ENCODE measurements at regions not wholly inside any gene's neighbourhood (a gene's known extent, or its start where the extent isn't known, plus 50 kb on each side); places are given as distances from the start of the nearest gene placed in this dataset.
A peak's percentile ranks its signal among the peaks of the same experiment; 100 is the strongest.
"Not testable (repeated sequence)": the region's sequence is repeated elsewhere in the genome, so short reads cannot be mapped to it uniquely, and the experiment has no call there.

DNA sequence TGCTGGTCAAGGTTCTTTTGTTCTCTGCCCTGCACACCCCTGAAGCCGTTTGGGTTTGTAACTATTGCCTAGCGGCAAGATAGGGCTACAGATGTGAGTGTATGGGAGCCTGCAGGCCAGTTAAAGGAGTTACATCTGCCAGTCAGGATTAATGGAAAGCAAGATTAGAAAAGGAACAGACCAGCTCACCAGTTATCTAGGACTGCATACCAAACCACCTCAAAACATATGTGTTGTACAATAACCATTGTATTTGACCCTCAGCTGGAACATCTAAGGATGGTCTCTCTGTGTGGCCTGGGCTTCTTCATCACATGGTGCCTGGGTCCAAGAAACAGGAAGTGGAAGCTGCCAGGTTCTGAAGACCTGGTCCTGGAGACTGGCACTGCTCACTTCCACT lies 52.5 kb upstream of the FBXO28 start:
- peak; percentile 35 to 87 for DNase-seq
- TF ChIP-seq POLR2A (IDR thresholded peaks at IDR 0.05; ENCODE audit: low read length) (no peak), GATA1 (IDR thresholded peaks at IDR 0.05; ENCODE audit: low read depth, low read length) (no peak)

- TF ChIP-seq GATA1 (IDR thresholded peaks at IDR 0.05; ENCODE audit: low read depth, low read length) (no peak), POLR2A (IDR thresholded peaks at IDR 0.05; ENCODE audit: low read length) (no peak)
- DNase-seq = peak in 1 of 2 experiments; percentile 32
These were observed 53.9 kb upstream of the FBXO28 start for GRCh38 chr1:224059897-224060427.

- no peak for DNase-seq
- no peak for TF ChIP-seq GATA1 (IDR thresholded peaks at IDR 0.05; ENCODE audit: low read depth, low read length)
These were observed 55.6 kb upstream of the FBXO28 start for GRCh38 chr1:224058303-224058702.

- TF ChIP-seq POLR2A (IDR thresholded peaks at IDR 0.05; ENCODE audit: low read length) = no peak
- TF ChIP-seq GATA1 (IDR thresholded peaks at IDR 0.05; ENCODE audit: low read depth, low read length) = no peak
- DNase-seq = no peak
These were observed 56.3 kb upstream of the FBXO28 start for GRCh38 chr1:224057461-224058199.

GRCh38 chr1:224054611-224055010 lies 59.3 kb upstream of the FBXO28 start:
- no peak for TF ChIP-seq GATA1 (IDR thresholded peaks at IDR 0.05; ENCODE audit: low read depth, low read length)
- TF ChIP-seq POLR2A (IDR thresholded peaks at IDR 0.05; ENCODE audit: low read length) = no peak
- no peak for DNase-seq

GRCh38 chr1:224054012-224054411 lies 59.9 kb upstream of the FBXO28 start:
- no peak for TF ChIP-seq GATA1 (IDR thresholded peaks at IDR 0.05; ENCODE audit: low read depth, low read length)
- TF ChIP-seq POLR2A (IDR thresholded peaks at IDR 0.05; ENCODE audit: low read length) = no peak
- DNase-seq = no peak

DNA sequence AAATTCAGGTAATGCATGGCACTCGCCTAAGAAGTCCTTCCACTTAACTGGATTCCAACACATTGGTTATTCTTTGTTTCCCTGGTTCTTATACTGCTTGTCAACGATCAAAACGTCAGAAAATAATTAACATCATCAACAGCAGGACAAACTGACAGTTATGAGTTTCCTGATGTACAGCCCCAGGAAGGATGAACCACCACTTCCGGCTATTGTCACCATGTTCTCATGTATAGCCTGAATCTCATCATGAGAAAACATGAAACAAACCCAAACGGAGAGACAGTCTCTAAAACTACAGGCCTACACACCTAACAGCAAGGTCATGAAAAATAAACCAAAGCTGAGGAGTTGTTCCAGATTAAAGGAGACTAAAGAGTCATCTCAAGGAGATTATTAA lies 60.5 kb upstream of the FBXO28 start:
- TF ChIP-seq POLR2A (IDR thresholded peaks at IDR 0.05; ENCODE audit: low read length) = no peak
- TF ChIP-seq GATA1 (IDR thresholded peaks at IDR 0.05; ENCODE audit: low read depth, low read length) = no peak
- DNase-seq = no peak

DNA sequence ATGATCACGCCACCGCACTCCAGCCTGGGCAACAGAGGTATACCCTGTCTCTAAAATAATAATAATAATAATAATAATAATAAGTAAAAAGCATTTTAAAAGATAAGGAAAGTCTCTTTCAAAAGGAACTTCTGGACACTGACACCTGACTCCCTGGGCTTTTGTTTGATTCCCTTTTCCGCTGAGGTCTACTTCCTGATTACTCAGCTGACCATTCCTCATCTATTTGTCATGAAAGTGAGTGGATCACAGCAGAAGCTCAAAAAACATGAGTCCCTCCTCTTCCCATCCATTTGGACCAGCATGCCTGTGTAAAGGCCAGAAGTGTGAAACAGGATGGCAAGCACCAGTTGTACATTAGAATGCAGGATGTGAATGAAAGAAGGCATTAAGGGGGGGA lies 61.1 kb upstream of the FBXO28 start:
- TF ChIP-seq GATA1 (IDR thresholded peaks at IDR 0.05; ENCODE audit: low read depth, low read length) (no peak), POLR2A (IDR thresholded peaks at IDR 0.05; ENCODE audit: low read length) (no peak)
- no peak for DNase-seq

DNA sequence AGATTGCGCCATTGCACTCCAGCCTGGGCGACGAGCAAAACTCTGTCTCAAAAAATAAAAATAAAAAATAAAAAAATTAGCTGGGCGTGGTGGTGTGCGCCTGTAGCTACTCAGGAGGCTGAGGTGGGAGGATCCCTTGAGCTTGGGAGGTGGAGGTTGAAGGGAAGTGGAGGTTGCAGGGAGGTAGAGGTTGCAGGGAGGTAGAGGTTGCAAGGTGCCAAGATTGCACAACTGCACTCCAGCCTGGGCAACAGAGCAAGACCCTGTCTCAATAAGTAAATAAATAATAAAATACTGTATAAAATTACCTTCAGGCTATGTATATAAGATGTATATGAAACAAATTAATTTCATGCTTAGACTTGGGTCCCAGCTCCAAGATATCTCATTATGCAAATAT lies 62.1 kb upstream of the FBXO28 start:
- not testable (repeated sequence) for DNase-seq

DNA sequence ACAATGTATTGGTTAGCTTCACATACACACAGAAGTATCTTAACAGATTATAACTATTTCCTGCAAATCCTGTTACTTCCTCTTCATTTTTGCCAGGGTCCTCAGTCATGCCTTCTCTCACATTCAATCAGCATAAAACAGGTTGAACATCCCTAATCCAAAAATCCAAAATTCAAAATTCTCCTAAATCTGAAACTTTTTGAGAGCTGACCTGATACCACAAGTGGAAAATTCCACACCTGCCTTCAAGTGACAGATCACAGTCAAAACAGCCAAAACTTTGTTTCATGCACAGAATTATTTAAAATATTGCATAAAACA lies 62.9 kb upstream of the FBXO28 start:
- DNase-seq = no peak
- TF ChIP-seq GATA1 (IDR thresholded peaks at IDR 0.05; ENCODE audit: low read depth, low read length) (no peak), POLR2A (IDR thresholded peaks at IDR 0.05; ENCODE audit: low read length) (no peak)

GRCh38 chr1:224047538-224047937 lies 66.4 kb upstream of the FBXO28 start:
- no peak for DNase-seq
- TF ChIP-seq POLR2A (IDR thresholded peaks at IDR 0.05; ENCODE audit: low read length) (no peak), GATA1 (IDR thresholded peaks at IDR 0.05; ENCODE audit: low read depth, low read length) (no peak)

DNA sequence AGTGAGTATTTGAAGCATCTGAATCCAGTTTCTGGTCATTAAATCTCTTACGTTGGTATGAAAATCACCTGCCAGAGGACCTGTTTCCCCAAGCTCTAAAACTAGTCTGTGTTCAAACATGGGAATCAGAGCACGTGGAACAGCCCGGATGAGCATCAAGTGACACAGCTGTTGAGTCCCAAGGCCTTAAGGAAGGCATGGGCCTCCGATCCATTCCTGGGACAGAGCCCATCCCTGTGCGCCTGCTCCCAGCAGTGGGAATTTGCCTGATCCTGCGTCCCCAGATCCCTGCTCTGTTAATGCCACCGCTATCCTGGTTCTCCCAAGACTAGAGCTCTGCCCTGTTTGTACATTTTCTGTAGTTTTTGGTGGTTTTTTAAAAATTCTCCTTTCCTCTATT lies 68.4 kb upstream of the FBXO28 start:
- DNase-seq = no peak
- TF ChIP-seq GATA1 (IDR thresholded peaks at IDR 0.05; ENCODE audit: low read depth, low read length) (no peak), POLR2A (IDR thresholded peaks at IDR 0.05; ENCODE audit: low read length) (no peak)

- TF ChIP-seq POLR2A (IDR thresholded peaks at IDR 0.05; ENCODE audit: low read length) = no peak
- no peak for TF ChIP-seq GATA1 (IDR thresholded peaks at IDR 0.05; ENCODE audit: low read depth, low read length)
- DNase-seq = no peak
These were observed 69.5 kb upstream of the FBXO28 start for GRCh38 chr1:224044420-224044819.

- DNase-seq = no peak
- TF ChIP-seq GATA1 (IDR thresholded peaks at IDR 0.05; ENCODE audit: low read depth, low read length) (no peak), POLR2A (IDR thresholded peaks at IDR 0.05; ENCODE audit: low read length) (no peak)
These were observed 71.3 kb upstream of the FBXO28 start for GRCh38 chr1:224042557-224043118.

DNA sequence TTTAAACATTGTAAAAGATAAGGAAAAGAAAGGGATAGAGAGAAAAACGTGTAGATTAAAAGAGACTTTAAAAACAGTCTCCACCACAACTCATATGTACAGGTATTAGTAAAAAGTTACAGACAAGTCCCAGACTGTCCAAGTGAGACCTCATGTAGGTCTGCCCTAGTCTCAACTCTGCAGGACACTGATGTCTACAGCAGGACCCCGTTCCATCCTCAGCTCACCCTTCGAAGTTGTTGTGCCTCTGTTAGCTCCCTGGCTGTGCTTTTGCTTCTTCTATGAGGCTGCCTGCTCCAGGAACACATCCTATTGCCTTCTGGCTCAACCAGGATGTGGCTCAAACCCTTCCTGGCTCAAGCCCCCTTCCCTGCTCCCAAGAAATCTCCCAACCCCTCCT lies 72.9 kb upstream of the FBXO28 start:
- no peak for TF ChIP-seq POLR2A (IDR thresholded peaks at IDR 0.05; ENCODE audit: low read length)
- no peak for TF ChIP-seq GATA1 (IDR thresholded peaks at IDR 0.05; ENCODE audit: low read depth, low read length)
- no peak for DNase-seq

DNA sequence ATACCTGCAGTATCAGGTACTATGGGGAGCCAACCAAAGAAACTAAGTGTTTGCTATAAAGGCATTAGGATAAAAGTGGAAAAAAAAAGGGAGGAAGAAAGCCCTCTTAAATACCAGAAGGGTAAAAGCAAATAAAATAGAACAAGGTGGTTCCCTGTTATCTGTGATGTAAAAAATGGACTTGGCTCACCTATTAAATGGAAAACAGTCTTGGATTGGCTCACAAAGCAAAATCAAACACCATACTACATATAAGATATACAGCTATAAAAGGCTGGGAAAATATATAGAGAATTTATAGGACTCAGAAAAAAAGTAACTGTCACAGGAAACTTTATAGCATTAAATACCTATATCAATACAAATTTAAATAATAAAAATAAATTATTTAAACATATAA lies 73.5 kb upstream of the FBXO28 start:
- not testable (repeated sequence) for DNase-seq

GRCh38 chr1:224040006-224040405 lies 73.9 kb upstream of the FBXO28 start:
- not testable (repeated sequence) for DNase-seq

DNA sequence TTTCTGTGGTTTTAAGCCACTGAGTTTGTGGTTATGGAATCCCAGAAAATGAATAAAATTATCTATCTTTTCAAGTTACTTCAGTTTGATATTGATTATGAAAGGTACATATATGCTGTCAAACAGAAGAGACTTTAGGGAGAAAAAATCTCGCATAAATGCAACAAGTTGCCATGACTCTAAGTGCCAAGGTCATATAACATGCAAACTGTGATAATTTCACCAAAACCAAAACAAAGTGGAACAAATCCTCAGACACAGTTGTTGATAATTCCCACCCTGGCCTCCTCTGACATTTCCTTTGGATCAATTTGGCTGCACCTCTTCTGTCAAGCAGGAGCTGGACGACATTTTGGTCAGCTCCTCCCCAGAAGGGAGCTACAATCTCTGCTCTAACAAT lies 75.1 kb upstream of the FBXO28 start:
- not testable (repeated sequence) for DNase-seq

- DNase-seq = not testable (repeated sequence)
These were observed 76.5 kb upstream of the FBXO28 start for GRCh38 chr1:224037362-224037761.

DNA sequence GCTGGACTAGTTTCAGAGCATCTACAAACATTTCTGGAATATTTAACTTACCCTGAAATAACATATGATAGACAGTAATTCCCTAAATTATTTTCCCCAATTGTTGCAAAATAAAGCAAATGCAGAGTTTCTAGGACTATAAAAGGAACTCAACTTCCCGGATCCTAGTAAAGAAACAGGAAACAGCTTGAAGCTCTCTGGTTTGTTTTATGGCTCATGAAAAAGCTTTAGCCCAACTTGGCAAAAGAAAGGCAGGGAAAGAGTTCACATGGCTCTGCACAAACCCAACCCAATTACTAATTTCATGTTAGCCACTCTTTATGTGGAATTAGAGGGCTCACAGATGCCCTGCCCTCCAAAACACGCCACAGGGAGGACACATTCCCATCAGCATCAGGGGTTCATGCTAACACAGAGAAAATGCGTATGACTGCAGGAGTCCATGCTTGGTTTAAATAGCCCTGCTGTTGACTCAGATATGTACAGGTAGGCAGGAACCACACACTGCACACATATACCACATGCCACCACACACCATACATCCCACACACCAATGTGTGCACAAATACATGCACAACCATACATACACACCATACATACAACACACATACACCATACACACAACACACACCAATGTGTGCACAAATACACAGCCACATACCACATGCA lies 81.2 kb upstream of the FBXO28 start:
- not testable (repeated sequence) for DNase-seq
